Panc1 (cell line): ENCODE measurements at regions not wholly inside any gene's neighbourhood (a gene's known extent, or its start where the extent isn't known, plus 50 kb on each side); places are given as distances from the start of the nearest gene placed in this dataset.
"Not testable (repeated sequence)": the region's sequence is repeated elsewhere in the genome, so short reads cannot be mapped to it uniquely, and the experiment has no call there.

Source experiments
- ATAC-seq: fragments of 200-7000 bp; cut with Tn5 transposase; 2 replicates; pipeline ENCODE4 v1.9.1; 2020; ENCODE audit warnings: mild to moderate bottlenecking, moderate library complexity
- BruUV-seq: library from RNA; stranded (reverse); fragments of 400-500 nt; replicated peaks from 2 replicates; lab custom pipeline; 2021; lab: Mats Ljungman, UMichigan
- CTCF ChIA-PET: fragments of 300-600 bp; sonication (Branson Sonifier 250); formaldehyde crosslinking; loops from one replicate; lab custom pipeline; 2022; ENCODE audit warnings: antibody characterized with exemption; lab: Charles Lee
- POLR2A ChIA-PET: fragments of 300-600 bp; sonication (Branson Sonifier 250); formaldehyde crosslinking; loops from one replicate; lab custom pipeline; 2022; ENCODE audit warnings: antibody characterized with exemption; lab: Charles Lee
- DNase-seq: peaks from one replicate; pipeline ENCODE4 v3.0.0-alpha.2; 2010; ENCODE audit warnings: low read depth, low spot score
- H3K27ac ChIP-seq: 2 replicates; pipeline ENCODE4 v1.5.1; 2011; ENCODE audit warnings: mild to moderate bottlenecking, low read length, inconsistent platforms
- H3K27me3 ChIP-seq: fragments of 200-500 bp; sonication (Bioruptor generic); 2 replicates; pipeline ENCODE4 v1.6.0; 2014; ENCODE audit warnings: low read length, inconsistent platforms; ENCODE audit not compliant: control insufficient read depth, insufficient read depth
- H3K36me3 ChIP-seq: fragments of 200-500 bp; sonication (Bioruptor generic); 2 replicates; pipeline ENCODE4 v1.5.1; 2014; ENCODE audit warnings: inconsistent platforms, mild to moderate bottlenecking, low read length, moderate library complexity; ENCODE audit not compliant: control insufficient read depth, insufficient read depth
- H3K4me1 ChIP-seq: 2 replicates; pipeline ENCODE4 v1.5.1; 2011; ENCODE audit warnings: inconsistent platforms, mild to moderate bottlenecking, low read length, moderate library complexity; ENCODE audit not compliant: control insufficient read depth, insufficient read depth
- H3K4me3 ChIP-seq, 2 experiments: 2 replicates each; pipeline ENCODE4 v1.5.1; 2011 to 2012; ENCODE audit warnings: low read depth in 2 of 2, low read length in 2 of 2, mild to moderate bottlenecking in 2 of 2, inconsistent platforms in 1 of 2, moderate library complexity in 1 of 2
- H3K9me3 ChIP-seq: fragments of 200-500 bp; sonication (Bioruptor generic); 2 replicates; pipeline ENCODE4 v1.5.1; 2014; ENCODE audit warnings: low read depth, mild to moderate bottlenecking, inconsistent platforms, low read length, moderate library complexity; ENCODE audit not compliant: control insufficient read depth, insufficient read depth
- POLR2AphosphoS5 ChIP-seq: IDR thresholded peaks from 2 replicates; pipeline ENCODE4 v1.6.1; 2012; ENCODE audit warnings: mild to moderate bottlenecking, low read depth, low read length, moderate library complexity
- SIN3A ChIP-seq: IDR thresholded peaks from 2 replicates; pipeline ENCODE4 v1.6.1; 2012; ENCODE audit warnings: low read depth, mild to moderate bottlenecking, low read length, moderate library complexity, borderline replicate concordance; ENCODE audit not compliant: insufficient read depth
- TCF7L2 ChIP-seq: IDR thresholded peaks from 2 replicates; pipeline ENCODE4 v1.6.1; 2011; ENCODE audit warnings: mild to moderate bottlenecking, low read depth, low read length, inconsistent platforms
- in situ Hi-C: cut with HindIII; loops from 2 replicates; pipeline ENCODE4 v1.10.0; 2016; ENCODE audit warnings: low sequenced_read_pairs, low pct_unique_long_range_greater_than_20kb
- intact Hi-C: fragments of 100-400 bp; cut with micrococcal nuclease; formaldehyde crosslinking; loops from one replicate; pipeline ENCODE4 v1.10.0; 2022; ENCODE audit not compliant: unreplicated experiment
- TF ChIP-seq, protein P1 (sequence below): fragments of 450-650 bp; IDR thresholded peaks from 2 replicates; pipeline ENCODE4 v1.5.1; 2017; ENCODE audit warnings: mild to moderate bottlenecking
- TF ChIP-seq, protein P2 (sequence below), 2 experiments: IDR thresholded peaks; 2 replicates each; pipeline ENCODE4 v1.6.1; 2011 to 2012; ENCODE audit warnings: low read depth in 2 of 2, control low read depth in 1 of 2, low read length in 1 of 2, mild to moderate bottlenecking in 1 of 2, moderate library complexity in 1 of 2; ENCODE audit not compliant: insufficient read depth in 1 of 2

DNA sequence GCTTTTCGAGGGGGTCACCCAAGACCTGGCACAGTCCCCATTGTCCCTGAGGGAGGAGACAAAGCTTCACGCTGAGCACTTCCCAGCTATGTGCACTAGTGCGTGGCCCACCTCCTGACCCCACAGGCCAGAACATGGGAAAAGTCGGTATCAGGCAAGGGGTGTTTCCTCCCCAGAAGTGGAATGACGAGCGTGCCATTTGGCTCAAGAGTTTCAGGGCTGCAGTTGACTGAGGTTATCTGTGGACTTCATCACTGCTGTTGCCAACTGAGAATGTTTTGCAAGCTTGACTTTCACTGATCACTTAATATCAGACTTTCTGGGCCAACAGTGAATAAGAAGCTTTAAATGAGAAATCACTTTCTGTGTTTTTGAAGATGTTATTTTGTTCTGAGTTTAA lies 137.0 kb upstream of the AFDN start:
- in situ Hi-C loops: no loop called here
- Histone ChIP-seq H3K36me3 (no peaks in the 10 kb centered on the region), H3K4me1 (no peaks in the 10 kb centered on the region), H3K27me3 (no peaks in the 10 kb centered on the region), H3K4me3 (no peak overlapping the region), H3K9me3 (no peaks in the 10 kb centered on the region), H3K27ac (no peak overlapping the region)
- TF ChIP-seq SIN3A (no peak), POLR2AphosphoS5 (no peak), TCF7L2 (no peak)
- TF ChIP-seq, protein P1, sequence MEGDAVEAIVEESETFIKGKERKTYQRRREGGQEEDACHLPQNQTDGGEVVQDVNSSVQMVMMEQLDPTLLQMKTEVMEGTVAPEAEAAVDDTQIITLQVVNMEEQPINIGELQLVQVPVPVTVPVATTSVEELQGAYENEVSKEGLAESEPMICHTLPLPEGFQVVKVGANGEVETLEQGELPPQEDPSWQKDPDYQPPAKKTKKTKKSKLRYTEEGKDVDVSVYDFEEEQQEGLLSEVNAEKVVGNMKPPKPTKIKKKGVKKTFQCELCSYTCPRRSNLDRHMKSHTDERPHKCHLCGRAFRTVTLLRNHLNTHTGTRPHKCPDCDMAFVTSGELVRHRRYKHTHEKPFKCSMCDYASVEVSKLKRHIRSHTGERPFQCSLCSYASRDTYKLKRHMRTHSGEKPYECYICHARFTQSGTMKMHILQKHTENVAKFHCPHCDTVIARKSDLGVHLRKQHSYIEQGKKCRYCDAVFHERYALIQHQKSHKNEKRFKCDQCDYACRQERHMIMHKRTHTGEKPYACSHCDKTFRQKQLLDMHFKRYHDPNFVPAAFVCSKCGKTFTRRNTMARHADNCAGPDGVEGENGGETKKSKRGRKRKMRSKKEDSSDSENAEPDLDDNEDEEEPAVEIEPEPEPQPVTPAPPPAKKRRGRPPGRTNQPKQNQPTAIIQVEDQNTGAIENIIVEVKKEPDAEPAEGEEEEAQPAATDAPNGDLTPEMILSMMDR: no peak
- TF ChIP-seq, protein P2, sequence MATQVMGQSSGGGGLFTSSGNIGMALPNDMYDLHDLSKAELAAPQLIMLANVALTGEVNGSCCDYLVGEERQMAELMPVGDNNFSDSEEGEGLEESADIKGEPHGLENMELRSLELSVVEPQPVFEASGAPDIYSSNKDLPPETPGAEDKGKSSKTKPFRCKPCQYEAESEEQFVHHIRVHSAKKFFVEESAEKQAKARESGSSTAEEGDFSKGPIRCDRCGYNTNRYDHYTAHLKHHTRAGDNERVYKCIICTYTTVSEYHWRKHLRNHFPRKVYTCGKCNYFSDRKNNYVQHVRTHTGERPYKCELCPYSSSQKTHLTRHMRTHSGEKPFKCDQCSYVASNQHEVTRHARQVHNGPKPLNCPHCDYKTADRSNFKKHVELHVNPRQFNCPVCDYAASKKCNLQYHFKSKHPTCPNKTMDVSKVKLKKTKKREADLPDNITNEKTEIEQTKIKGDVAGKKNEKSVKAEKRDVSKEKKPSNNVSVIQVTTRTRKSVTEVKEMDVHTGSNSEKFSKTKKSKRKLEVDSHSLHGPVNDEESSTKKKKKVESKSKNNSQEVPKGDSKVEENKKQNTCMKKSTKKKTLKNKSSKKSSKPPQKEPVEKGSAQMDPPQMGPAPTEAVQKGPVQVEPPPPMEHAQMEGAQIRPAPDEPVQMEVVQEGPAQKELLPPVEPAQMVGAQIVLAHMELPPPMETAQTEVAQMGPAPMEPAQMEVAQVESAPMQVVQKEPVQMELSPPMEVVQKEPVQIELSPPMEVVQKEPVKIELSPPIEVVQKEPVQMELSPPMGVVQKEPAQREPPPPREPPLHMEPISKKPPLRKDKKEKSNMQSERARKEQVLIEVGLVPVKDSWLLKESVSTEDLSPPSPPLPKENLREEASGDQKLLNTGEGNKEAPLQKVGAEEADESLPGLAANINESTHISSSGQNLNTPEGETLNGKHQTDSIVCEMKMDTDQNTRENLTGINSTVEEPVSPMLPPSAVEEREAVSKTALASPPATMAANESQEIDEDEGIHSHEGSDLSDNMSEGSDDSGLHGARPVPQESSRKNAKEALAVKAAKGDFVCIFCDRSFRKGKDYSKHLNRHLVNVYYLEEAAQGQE (IDR thresholded peaks at IDR 0.05; ENCODE audit: insufficient read depth in 1 of 2, low read depth in 2 of 2, low read length in 1 of 2): no peak
- ChIA-PET POLR2A (no interaction called here), CTCF (no interaction called here)
- intact Hi-C loops: no loop called here
- no TSS peak for BruUV-seq
- ATAC-seq (no peak), DNase-seq (no peak)

DNA sequence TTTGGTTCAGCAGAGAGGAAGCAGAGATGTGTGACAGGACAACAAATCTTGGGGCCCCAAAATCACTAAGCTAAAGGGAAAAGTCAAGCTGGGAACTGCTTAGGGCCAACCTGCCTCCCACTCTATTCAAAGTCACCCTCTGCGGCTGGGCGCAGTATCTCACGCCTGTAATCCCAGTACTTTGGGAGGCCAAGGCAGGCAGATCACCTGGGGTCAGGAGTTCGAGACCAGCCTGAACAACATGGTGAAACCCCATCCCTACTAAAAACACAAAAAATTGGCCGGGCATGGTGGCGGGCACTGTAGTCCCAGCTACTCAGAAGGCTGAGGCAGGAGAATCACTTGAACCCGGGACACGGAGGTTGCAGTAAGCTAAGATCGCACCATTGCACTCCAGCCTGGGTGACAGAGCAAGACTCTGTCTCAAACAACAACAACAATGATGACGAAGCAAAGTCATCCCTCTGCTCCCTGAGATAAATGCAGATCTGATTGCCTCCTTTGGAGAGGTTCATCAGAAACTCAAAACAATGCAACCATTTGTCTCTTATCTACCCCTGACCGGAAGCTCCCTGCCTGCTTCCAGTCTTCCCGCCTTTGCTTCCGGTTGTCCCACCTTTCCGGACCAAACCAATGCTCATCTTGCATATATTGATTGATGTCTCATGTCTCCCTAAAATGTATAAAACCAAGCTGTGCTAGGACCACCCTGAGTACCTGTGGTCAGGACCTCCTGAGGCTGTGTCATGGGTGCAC lies 136.4 kb upstream of the AFDN start:
- ATAC-seq, intact Hi-C loops: not testable (repeated sequence)

DNA sequence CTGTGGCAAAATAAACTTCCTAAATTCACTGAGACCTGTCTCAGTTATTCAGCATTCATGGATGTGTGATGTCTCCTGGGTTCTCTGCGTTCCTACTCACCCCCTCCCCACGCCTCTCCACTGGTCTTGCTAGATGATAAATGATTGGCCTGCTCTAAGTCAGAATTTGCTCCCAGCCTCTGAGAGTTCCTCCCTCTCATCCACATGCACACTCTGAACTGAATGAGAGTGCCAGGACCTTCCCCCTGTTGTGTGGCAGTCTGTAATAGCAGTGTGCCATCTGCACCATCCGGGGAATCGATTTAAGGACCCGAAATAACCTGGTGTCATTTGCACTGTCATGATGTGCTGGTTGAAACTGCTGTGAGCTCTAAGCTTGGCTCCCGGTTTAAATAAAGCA lies 135.8 kb upstream of the AFDN start:
- Histone ChIP-seq H3K36me3 (no peaks in the 10 kb centered on the region), H3K27me3 (no peaks in the 10 kb centered on the region), H3K27ac (no peak overlapping the region), H3K4me1 (no peaks in the 10 kb centered on the region), H3K4me3 (no peak overlapping the region), H3K9me3 (no peaks in the 10 kb centered on the region)
- ATAC-seq (no peak), DNase-seq (no peak)
- intact Hi-C loops: no loop called here
- POLR2A ChIA-PET: no interaction called here
- TF ChIP-seq, protein P1: no peak
- TF ChIP-seq SIN3A (no peak), TCF7L2 (no peak)
- BruUV-seq: no TSS peak
- CTCF ChIA-PET: no interaction called here
- in situ Hi-C loops: no loop called here

More for the DNA sequence above, 136.4 kb upstream of the AFDN start:
- in situ Hi-C loops, H3K9me3 ChIP-seq, H3K36me3 ChIP-seq, DNase-seq, CTCF ChIA-PET, POLR2A ChIA-PET, H3K27me3 ChIP-seq, H3K4me1 ChIP-seq, H3K4me3 ChIP-seq, H3K27ac ChIP-seq, BruUV-seq: not testable (repeated sequence)
